ENCODE measurements at regions not wholly inside any gene's neighbourhood (a gene's known extent, or its start where the extent isn't known, plus 50 kb on each side); places are given as distances from the start of the nearest gene placed in this dataset.

GRCh38 chr9:14538526-14538925, 154.7 kb downstream of the ZDHHC21 start:
- H3K27ac ChIP-seq: no peak overlapping the region
- H3K4me3 ChIP-seq: no peak overlapping the region
- H3K36me3 ChIP-seq: no peaks in the 10 kb centered on the region
- no peaks in the 10 kb centered on the region for H3K27me3 ChIP-seq
- TF ChIP-seq CTCF (IDR thresholded peaks at IDR 0.05): no peak
- DNase-seq (no peak), ATAC-seq (no peak)
- H3K4me1 ChIP-seq: no peaks in the 10 kb centered on the region
- intact Hi-C loops (cut with DNase I): no loop called here
- no peaks in the 10 kb centered on the region for H3K9me3 ChIP-seq

GRCh38 chr9:14535161-14535955, 157.9 kb downstream of the ZDHHC21 start:
- no peaks in the 10 kb centered on the region for H3K36me3 ChIP-seq

DNA sequence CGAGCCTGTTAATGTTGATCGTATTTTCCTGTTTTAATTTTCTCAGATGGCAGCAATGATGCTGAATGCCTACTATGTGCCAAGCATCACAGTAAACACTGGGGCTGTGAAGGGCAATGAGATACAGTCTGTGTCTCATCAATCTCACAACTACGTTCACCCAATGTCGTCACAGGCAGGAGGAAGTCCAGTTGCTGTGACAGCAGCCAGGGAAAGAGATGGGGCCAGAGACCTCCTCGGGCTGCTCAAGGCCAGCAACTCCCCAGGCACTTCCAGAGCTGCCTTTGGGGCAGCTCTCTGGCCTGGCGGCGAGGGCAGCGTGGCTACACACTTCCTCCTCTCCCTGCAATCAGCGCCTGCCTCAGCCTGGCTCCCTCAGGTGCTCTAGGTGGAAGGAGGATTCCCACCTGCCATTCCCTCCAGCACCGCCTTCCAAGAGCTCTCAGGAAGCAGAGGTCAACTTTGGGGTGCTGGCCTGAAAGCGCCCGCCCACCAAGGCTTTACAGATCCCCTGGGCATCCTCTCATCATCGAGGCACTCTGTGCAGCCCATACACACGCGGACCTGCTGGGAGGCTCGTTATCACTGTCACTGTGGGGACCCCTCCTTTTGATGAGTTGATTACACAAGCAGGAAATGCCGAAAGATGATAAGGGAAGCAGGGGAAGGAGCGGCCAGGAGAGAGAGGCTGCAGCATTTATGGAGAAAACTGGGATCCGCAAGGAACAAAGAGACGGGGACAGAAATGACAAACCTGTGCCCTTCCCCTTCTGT, 159.2 kb downstream of the ZDHHC21 start:
- no peak for DNase-seq
- H3K27ac ChIP-seq: no peak overlapping the region
- ATAC-seq: no peak

More at GRCh38 chr9:14535161-14535955, 157.9 kb downstream of the ZDHHC21 start:
- Histone ChIP-seq H3K9me3 (no peaks in the 10 kb centered on the region), H3K27me3 (no peaks in the 10 kb centered on the region), H3K4me3 (no peak overlapping the region), H3K27ac (no peak overlapping the region), H3K4me1 (no peaks in the 10 kb centered on the region)
- TF ChIP-seq CTCF (IDR thresholded peaks at IDR 0.05): no peak
- peak; percentile 13 for ATAC-seq
- intact Hi-C loops (cut with DNase I): no loop called here
- no peak for DNase-seq

GRCh38 chr9:14532456-14533115, 160.6 kb downstream of the ZDHHC21 start:
- H3K27ac ChIP-seq: no peak overlapping the region
- no peaks in the 10 kb centered on the region for H3K36me3 ChIP-seq
- no peak for TF ChIP-seq CTCF (IDR thresholded peaks at IDR 0.05)
- DNase-seq (no peak), ATAC-seq (no peak)
- no peaks in the 10 kb centered on the region for H3K9me3 ChIP-seq
- H3K4me1 ChIP-seq: no peaks in the 10 kb centered on the region
- H3K27me3 ChIP-seq: no peaks in the 10 kb centered on the region
- intact Hi-C loops (cut with DNase I): no loop called here
- H3K4me3 ChIP-seq: no peak overlapping the region

More for the DNA sequence above, 159.2 kb downstream of the ZDHHC21 start:
- Histone ChIP-seq H3K4me3 (no peak overlapping the region), H3K4me1 (no peaks in the 10 kb centered on the region), H3K9me3 (no peaks in the 10 kb centered on the region), H3K36me3 (no peaks in the 10 kb centered on the region), H3K27me3 (no peaks in the 10 kb centered on the region)
- no peak for TF ChIP-seq CTCF (IDR thresholded peaks at IDR 0.05)
- intact Hi-C loops (cut with DNase I): no loop called here

- intact Hi-C loops (cut with DNase I): no loop called here
- Histone ChIP-seq H3K9me3 (no peaks in the 10 kb centered on the region), H3K36me3 (no peaks in the 10 kb centered on the region), H3K27ac (no peak overlapping the region), H3K4me1 (no peaks in the 10 kb centered on the region), H3K27me3 (no peaks in the 10 kb centered on the region), H3K4me3 (no peak overlapping the region)
- DNase-seq (no peak), ATAC-seq (no peak)
- TF ChIP-seq CTCF (IDR thresholded peaks at IDR 0.05): no peak
Observed at GRCh38 chr9:14531341-14532269, 161.6 kb downstream of the ZDHHC21 start.

Data from upper lobe of right lung (tissue), 1 donor.